Left ventricle myocardium inferior (tissue), 1 donor: ENCODE measurements at regions not wholly inside any gene's neighbourhood (a gene's known extent, or its start where the extent isn't known, plus 50 kb on each side); places are given as distances from the start of the nearest gene placed in this dataset.

ENCODE experiments used
- DNase-seq: peaks from one replicate; pipeline ENCODE4 v3.0.0-alpha.2; 2020
- H3K27ac ChIP-seq: fragments of 200-600 bp; replicated peaks from 2 replicates; pipeline ENCODE4 v1.8.0; 2021
- H3K27me3 ChIP-seq: fragments of 200-600 bp; 2 replicates; pipeline ENCODE4 v1.8.0; 2021; ENCODE audit warnings: low read depth
- H3K36me3 ChIP-seq: fragments of 200-600 bp; 2 replicates; pipeline ENCODE4 v1.8.0; 2021
- H3K4me1 ChIP-seq: fragments of 200-600 bp; 2 replicates; pipeline ENCODE4 v1.8.0; 2021
- H3K4me3 ChIP-seq: fragments of 200-600 bp; 2 replicates; pipeline ENCODE4 v1.8.0; 2021; ENCODE audit warnings: mild to moderate bottlenecking, moderate library complexity
- H3K9me3 ChIP-seq: fragments of 200-600 bp; replicated peaks from 2 replicates; pipeline ENCODE4 v1.8.0; 2021
- CTCF ChIP-seq: fragments of 200-600 bp; IDR thresholded peaks from 2 replicates; pipeline ENCODE4 v1.8.0; 2021; ENCODE audit warnings: antibody characterized with exemption, mild to moderate bottlenecking, borderline replicate concordance
- intact Hi-C: fragments of 100-400 bp; cut with micrococcal nuclease; formaldehyde crosslinking; loops from one replicate; pipeline ENCODE4 v1.11.0; 2022
- donor health status: DM: no; HTN: yes; CAD: no; lungs with severe emphysema.

- peaks cover 8% of the 10 kb centered on the region for H3K9me3 ChIP-seq
- H3K4me3 ChIP-seq = no peak overlapping the region
- no peak for DNase-seq
- H3K4me1 ChIP-seq = no peaks in the 10 kb centered on the region
- intact Hi-C loops = no loop called here
- H3K27me3 ChIP-seq = no peaks in the 10 kb centered on the region
- H3K36me3 ChIP-seq = no peaks in the 10 kb centered on the region
- no peak overlapping the region for H3K27ac ChIP-seq
- TF ChIP-seq CTCF = no peak
Observed at GRCh38 chr3:151576511-151577137, 115.8 kb upstream of the IGSF10 start.

DNA sequence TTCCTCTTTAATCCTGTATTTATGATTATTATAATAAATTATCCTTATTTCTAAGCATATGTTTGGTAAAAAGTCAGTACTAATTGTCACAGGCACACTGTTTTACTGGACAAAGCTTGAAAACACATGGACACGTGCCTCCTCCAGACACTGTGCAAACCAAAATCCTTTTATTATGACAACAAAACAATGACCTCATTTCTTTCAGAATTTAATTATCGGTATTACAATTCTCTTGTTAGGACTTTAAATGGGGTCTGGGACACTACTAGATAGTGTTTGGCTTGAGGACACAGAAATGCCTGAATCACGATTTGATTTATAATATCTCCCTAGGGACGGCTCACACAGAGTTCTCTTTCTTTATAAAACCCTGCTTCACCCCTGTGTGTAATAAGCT lies 107.3 kb upstream of the IGSF10 start:
- H3K27me3 ChIP-seq = no peaks in the 10 kb centered on the region
- intact Hi-C loops = no loop called here

DNA sequence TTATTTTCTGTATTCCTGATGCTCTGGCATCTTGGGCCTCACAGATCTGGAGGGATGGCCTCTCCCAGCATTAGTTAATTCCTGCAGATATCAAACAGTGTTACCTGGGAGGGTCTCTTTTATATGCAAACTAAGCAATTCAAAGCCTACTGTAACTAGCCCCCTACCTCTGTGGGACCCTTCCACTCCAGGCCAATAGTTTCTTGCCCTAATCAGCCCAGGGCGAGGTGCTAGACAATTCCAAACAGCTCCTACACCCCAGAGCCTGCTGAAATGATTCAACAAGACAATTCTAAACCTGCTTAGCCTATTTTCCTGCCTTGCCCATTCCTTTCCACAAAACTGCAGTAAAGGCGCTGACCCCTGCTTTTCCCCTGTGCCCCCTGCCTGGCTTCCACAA lies 106.6 kb upstream of the IGSF10 start:
- H3K9me3 ChIP-seq = peaks cover 5% of the 10 kb centered on the region
- no peak overlapping the region for H3K4me3 ChIP-seq
- no peak overlapping the region for H3K27ac ChIP-seq
- intact Hi-C loops = no loop called here
- no peak for TF ChIP-seq CTCF
- H3K27me3 ChIP-seq = no peaks in the 10 kb centered on the region
- no peak for DNase-seq
- H3K36me3 ChIP-seq = no peaks in the 10 kb centered on the region
- H3K4me1 ChIP-seq = no peaks in the 10 kb centered on the region

More for the DNA sequence above, 107.3 kb upstream of the IGSF10 start:
- DNase-seq = no peak
- H3K36me3 ChIP-seq = no peaks in the 10 kb centered on the region
- H3K27ac ChIP-seq = no peak overlapping the region
- H3K9me3 ChIP-seq = peaks cover 5% of the 10 kb centered on the region
- no peak overlapping the region for H3K4me3 ChIP-seq
- no peak for TF ChIP-seq CTCF
- H3K4me1 ChIP-seq = no peaks in the 10 kb centered on the region

DNA sequence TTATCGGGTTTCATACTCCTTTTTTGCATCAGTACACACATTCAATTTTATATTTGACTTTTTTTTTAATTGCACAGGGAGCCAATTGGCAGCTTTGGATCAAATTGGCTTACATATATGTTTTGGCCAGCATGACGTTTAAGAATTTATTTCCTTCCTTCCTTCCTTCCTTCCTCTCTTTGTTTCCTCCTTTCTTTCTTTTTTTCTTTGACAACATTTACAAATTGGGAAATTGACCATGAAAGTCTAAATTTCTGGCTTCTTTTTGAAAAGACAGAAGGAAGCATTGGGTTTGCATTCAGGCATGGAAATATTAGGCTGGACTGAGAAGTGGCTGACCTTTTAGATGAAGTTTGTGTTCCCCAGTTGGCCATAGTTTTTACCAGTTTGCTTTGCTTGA lies 103.4 kb upstream of the IGSF10 start:
- Histone ChIP-seq H3K27ac (no peak overlapping the region), H3K36me3 (no peaks in the 10 kb centered on the region), H3K9me3 (no peaks in the 10 kb centered on the region), H3K27me3 (no peaks in the 10 kb centered on the region), H3K4me1 (no peaks in the 10 kb centered on the region), H3K4me3 (no peak overlapping the region)
- TF ChIP-seq CTCF = no peak
- intact Hi-C loops = no loop called here
- no peak for DNase-seq

- H3K27me3 ChIP-seq = no peaks in the 10 kb centered on the region
- no peaks in the 10 kb centered on the region for H3K9me3 ChIP-seq
- TF ChIP-seq CTCF = no peak
- H3K4me1 ChIP-seq = no peaks in the 10 kb centered on the region
- intact Hi-C loops = no loop called here
- no peaks in the 10 kb centered on the region for H3K36me3 ChIP-seq
- no peak for DNase-seq
- no peak overlapping the region for H3K27ac ChIP-seq
- no peak overlapping the region for H3K4me3 ChIP-seq
Observed at GRCh38 chr3:151563305-151563704, 102.4 kb upstream of the IGSF10 start.
